RWPE1 (cell line): ENCODE measurements at regions not wholly inside any gene's neighbourhood (a gene's known extent, or its start where the extent isn't known, plus 50 kb on each side); places are given as distances from the start of the nearest gene placed in this dataset.
A peak's percentile ranks its signal among the peaks of the same experiment; 100 is the strongest.

Experiments
- CTCF ChIA-PET: fragments of 350-600 bp; sonication (Branson Sonifier 250); formaldehyde crosslinking; extraction: SDS; loops from one replicate; lab custom pipeline; 2021; lab: Yijun Ruan, JAX
- POLR2A ChIA-PET: fragments of 400-600 bp; formaldehyde crosslinking; extraction: SDS; loops from one replicate; lab custom pipeline; 2020; ENCODE audit warnings: antibody characterized with exemption; ENCODE audit not compliant: low non-redundant PET; lab: Yijun Ruan, JAX
- DNase-seq: peaks from one replicate; pipeline ENCODE4 v3.0.0; 2012; ENCODE audit warnings: low spot score
- H3K27ac ChIP-seq: fragments of 450-650 bp; 2 replicates; pipeline ENCODE4 v1.5.1; 2017
- CTCF ChIP-seq: fragments of 450-650 bp; conservative IDR thresholded peaks from 2 replicates; pipeline ENCODE4 v1.5.1; 2017; ENCODE audit warnings: low read depth, mild to moderate bottlenecking

- ChIA-PET CTCF (no interaction called here), POLR2A (no interaction called here)
- no peak for DNase-seq
- no peak overlapping the region for H3K27ac ChIP-seq
- no peak for TF ChIP-seq CTCF
Observed at GRCh38 chr1:67482733-67483482, 52.7 kb upstream of the SERBP1 start.

GRCh38 chr1:67484492-67484891, 54.3 kb upstream of the SERBP1 start:
- no peak overlapping the region for H3K27ac ChIP-seq
- TF ChIP-seq CTCF: no peak
- no peak for DNase-seq
- CTCF ChIA-PET: no interaction called here
- POLR2A ChIA-PET: no interaction called here

- POLR2A ChIA-PET: no interaction called here
- DNase-seq: no peak
- CTCF ChIA-PET: interaction anchor here (0.7 kb wide), 1 partner anchor 490 kb away, joined by 3 read pairs; no protein-coding TSS in a partner anchor
- no peak overlapping the region for H3K27ac ChIP-seq
- no peak for TF ChIP-seq CTCF
Observed at GRCh38 chr1:67485046-67485811, 55.0 kb upstream of the SERBP1 start.

GRCh38 chr1:67489643-67490042, 59.4 kb upstream of the SERBP1 start:
- ChIA-PET POLR2A (no interaction called here), CTCF (interaction anchor here (0.6 to 1.2 kb wide), 7 partner anchors 10 to 256 kb away, joined by 3 to 5 read pairs (median 4); no protein-coding TSS in a partner anchor)
- no peak overlapping the region for H3K27ac ChIP-seq
- peak; percentile 53 for DNase-seq
- no peak for TF ChIP-seq CTCF

GRCh38 chr1:67491280-67491679, 61.1 kb upstream of the SERBP1 start:
- POLR2A ChIA-PET: no interaction called here
- TF ChIP-seq CTCF: no peak
- CTCF ChIA-PET: interaction anchor here (0.7 to 1.5 kb wide), 3 partner anchors 9 to 95 kb away, joined by 4 to 8 read pairs (median 5); no protein-coding TSS in a partner anchor

GRCh38 chr1:67493148-67493547, 62.9 kb upstream of the SERBP1 start:
- no peak for TF ChIP-seq CTCF
- H3K27ac ChIP-seq: no peak overlapping the region
- no peak for DNase-seq
- CTCF ChIA-PET: no interaction called here
- POLR2A ChIA-PET: no interaction called here

More at GRCh38 chr1:67491280-67491679, 61.1 kb upstream of the SERBP1 start:
- no peak for DNase-seq
- no peak overlapping the region for H3K27ac ChIP-seq
